ENCODE measurements at regions not wholly inside any gene's neighbourhood (a gene's known extent, or its start where the extent isn't known, plus 50 kb on each side); places are given as distances from the start of the nearest gene placed in this dataset.

DNA sequence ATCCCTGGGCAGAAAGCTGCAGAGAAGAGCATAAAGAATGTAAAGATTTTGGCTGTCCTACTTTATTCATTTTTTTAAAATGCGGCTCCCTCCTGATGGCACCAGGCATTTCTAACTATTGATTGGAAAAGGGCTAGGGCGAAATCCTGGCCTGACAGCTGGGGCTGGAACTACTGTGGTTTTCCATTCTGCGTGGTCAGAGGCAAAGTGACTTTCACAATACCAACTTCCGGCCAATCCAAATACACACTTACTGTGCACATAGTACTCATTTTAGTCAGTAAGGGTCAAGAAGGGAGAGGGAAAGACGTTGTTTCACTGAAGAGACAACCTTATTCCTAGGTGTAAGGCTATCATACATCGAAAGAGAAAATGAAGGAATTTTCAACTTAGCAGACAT, 113.8 kb upstream of the PMFBP1 start:
- ATAC-seq: no peak
- H3K27me3 Mint-ChIP-seq (ENCODE audit: low read depth in 2 of 2): no peaks in the 10 kb centered on the region
- no peak for TF ChIP-seq CTCF (IDR thresholded peaks at IDR 0.05)
- intact Hi-C loops (cut with micrococcal nuclease): no loop called here
- H3K4me1 ChIP-seq (ENCODE audit: control insufficient read depth, insufficient read depth, low read length): no peaks in the 10 kb centered on the region
- H3K27me3 ChIP-seq (ENCODE audit: control insufficient read depth, insufficient read depth, low read length): no peaks in the 10 kb centered on the region
- no peaks in the 10 kb centered on the region for H3K9me3 ChIP-seq (ENCODE audit: control insufficient read depth, insufficient read depth, low read length)
- no peak overlapping the region for H3K27ac Mint-ChIP-seq
- 95% methylated on average over 6 of the region's 6 CpGs for WGBS (ENCODE audit: insufficient coverage)
- H3K36me3 ChIP-seq (ENCODE audit: control insufficient read depth, insufficient read depth, low read length): no peaks in the 10 kb centered on the region
- no peak overlapping the region for H3K4me3 ChIP-seq (ENCODE audit: low read length)
- H3K4me3 Mint-ChIP-seq: no peak overlapping the region
- no peaks in the 10 kb centered on the region for H3K4me1 Mint-ChIP-seq
- H3K27ac ChIP-seq (ENCODE audit: low read length): no peak overlapping the region
- no peaks in the 10 kb centered on the region for H3K9me3 Mint-ChIP-seq
- no peaks in the 10 kb centered on the region for H3K36me3 Mint-ChIP-seq
- no peak for DNase-seq

- no peak overlapping the region for H3K4me3 ChIP-seq (ENCODE audit: low read length)
- Mint-ChIP-seq H3K27ac (no peak overlapping the region), H3K27me3 (ENCODE audit: low read depth in 2 of 2) (no peaks in the 10 kb centered on the region), H3K9me3 (no peaks in the 10 kb centered on the region), H3K4me3 (no peak overlapping the region), H3K36me3 (no peaks in the 10 kb centered on the region), H3K4me1 (no peaks in the 10 kb centered on the region)
- no peaks in the 10 kb centered on the region for H3K9me3 ChIP-seq (ENCODE audit: control insufficient read depth, insufficient read depth, low read length)
- intact Hi-C loops (cut with micrococcal nuclease): no loop called here
- ATAC-seq (no peak), DNase-seq (no peak)
- no peaks in the 10 kb centered on the region for H3K27me3 ChIP-seq (ENCODE audit: control insufficient read depth, insufficient read depth, low read length)
- WGBS (ENCODE audit: insufficient coverage): 96% methylated on average over 5 of the region's 5 CpGs
- no peak overlapping the region for H3K27ac ChIP-seq (ENCODE audit: low read length)
- no peak for TF ChIP-seq CTCF (IDR thresholded peaks at IDR 0.05)
- no peaks in the 10 kb centered on the region for H3K4me1 ChIP-seq (ENCODE audit: control insufficient read depth, insufficient read depth, low read length)
- H3K36me3 ChIP-seq (ENCODE audit: control insufficient read depth, insufficient read depth, low read length): no peaks in the 10 kb centered on the region
These were observed 113.4 kb upstream of the PMFBP1 start for GRCh38 chr16:72285324-72285723.

GRCh38 chr16:72284042-72284789, 112.3 kb upstream of the PMFBP1 start:
- Mint-ChIP-seq H3K27ac (no peak overlapping the region), H3K36me3 (no peaks in the 10 kb centered on the region), H3K9me3 (no peaks in the 10 kb centered on the region), H3K4me1 (no peaks in the 10 kb centered on the region), H3K27me3 (ENCODE audit: low read depth in 2 of 2) (no peaks in the 10 kb centered on the region), H3K4me3 (no peak overlapping the region)
- no peaks in the 10 kb centered on the region for H3K9me3 ChIP-seq (ENCODE audit: control insufficient read depth, insufficient read depth, low read length)
- intact Hi-C loops (cut with micrococcal nuclease): no loop called here
- H3K27ac ChIP-seq (ENCODE audit: low read length): no peak overlapping the region
- H3K27me3 ChIP-seq (ENCODE audit: control insufficient read depth, insufficient read depth, low read length): no peaks in the 10 kb centered on the region
- no peaks in the 10 kb centered on the region for H3K36me3 ChIP-seq (ENCODE audit: control insufficient read depth, insufficient read depth, low read length)
- H3K4me3 ChIP-seq (ENCODE audit: low read length): no peak overlapping the region
- DNase-seq (no peak), ATAC-seq (no peak)
- no peaks in the 10 kb centered on the region for H3K4me1 ChIP-seq (ENCODE audit: control insufficient read depth, insufficient read depth, low read length)
- no peak for TF ChIP-seq CTCF (IDR thresholded peaks at IDR 0.05)
- WGBS (ENCODE audit: insufficient coverage): 96% methylated on average over 11 of the region's 13 CpGs

DNA sequence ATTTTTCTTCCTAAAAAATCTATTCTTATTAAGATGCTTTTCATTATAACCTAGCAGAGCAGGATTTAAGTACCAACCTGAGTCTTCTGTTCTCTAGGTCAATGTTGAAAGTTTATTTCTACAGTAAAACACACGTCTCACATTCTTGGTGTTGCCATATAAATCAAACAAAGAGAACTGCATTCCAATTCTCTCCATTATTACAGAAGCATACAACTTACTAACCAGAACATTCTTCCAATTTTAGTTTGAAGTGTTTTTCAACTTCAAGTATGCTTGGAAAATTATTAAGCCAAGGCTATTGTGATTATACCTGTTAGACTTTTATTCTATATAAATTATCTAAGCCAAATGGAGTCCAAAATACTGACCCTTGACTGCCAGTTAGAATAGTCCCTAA, 110.4 kb upstream of the PMFBP1 start:
- H3K4me3 Mint-ChIP-seq: no peak overlapping the region
- intact Hi-C loops (cut with micrococcal nuclease): no loop called here
- H3K9me3 ChIP-seq (ENCODE audit: control insufficient read depth, insufficient read depth, low read length): no peaks in the 10 kb centered on the region
- no peak overlapping the region for H3K4me3 ChIP-seq (ENCODE audit: low read length)
- H3K36me3 ChIP-seq (ENCODE audit: control insufficient read depth, insufficient read depth, low read length): no peaks in the 10 kb centered on the region
- H3K4me1 Mint-ChIP-seq: no peaks in the 10 kb centered on the region
- DNase-seq (no peak), ATAC-seq (no peak)
- no peaks in the 10 kb centered on the region for H3K9me3 Mint-ChIP-seq
- no peaks in the 10 kb centered on the region for H3K27me3 ChIP-seq (ENCODE audit: control insufficient read depth, insufficient read depth, low read length)
- H3K27ac ChIP-seq (ENCODE audit: low read length): no peak overlapping the region
- H3K27me3 Mint-ChIP-seq (ENCODE audit: low read depth in 2 of 2): no peaks in the 10 kb centered on the region
- no peak overlapping the region for H3K27ac Mint-ChIP-seq
- H3K4me1 ChIP-seq (ENCODE audit: control insufficient read depth, insufficient read depth, low read length): no peaks in the 10 kb centered on the region
- no peaks in the 10 kb centered on the region for H3K36me3 Mint-ChIP-seq
- no peak for TF ChIP-seq CTCF (IDR thresholded peaks at IDR 0.05)
- 83% methylated on average over 1 of the region's 1 CpG for WGBS (ENCODE audit: insufficient coverage)
